Midbrain (tissue), 1 donor: ENCODE measurements at regions not wholly inside any gene's neighbourhood (a gene's known extent, or its start where the extent isn't known, plus 50 kb on each side); places are given as distances from the start of the nearest gene placed in this dataset.
"Not testable (repeated sequence)": the region's sequence is repeated elsewhere in the genome, so short reads cannot be mapped to it uniquely, and the experiment has no call there.

Experiments used
- DNase-seq: peaks from one replicate; lab custom pipeline; 2025; lab: John Stamatoyannopoulos, UW

DNA sequence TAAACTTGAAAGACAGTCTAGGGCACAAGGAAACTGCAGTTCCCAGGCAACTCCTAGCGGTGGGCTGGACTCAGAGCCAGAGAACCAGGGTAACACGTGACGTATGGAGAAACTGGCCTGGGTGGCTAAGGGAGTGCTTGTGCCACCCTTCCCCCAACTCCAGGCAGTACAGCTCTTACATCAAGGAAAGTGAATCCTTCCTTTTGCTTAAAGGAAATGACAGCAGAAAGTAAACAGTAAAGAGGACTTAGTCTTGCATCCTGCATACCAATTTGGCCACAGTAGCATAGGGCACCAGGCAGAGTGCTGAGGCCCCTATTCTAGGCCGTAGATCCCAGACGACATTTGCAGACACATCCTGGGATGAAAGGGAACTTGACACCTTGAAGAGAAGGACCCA lies 322.8 kb downstream of the CD109 start:
- no peak for DNase-seq

DNA sequence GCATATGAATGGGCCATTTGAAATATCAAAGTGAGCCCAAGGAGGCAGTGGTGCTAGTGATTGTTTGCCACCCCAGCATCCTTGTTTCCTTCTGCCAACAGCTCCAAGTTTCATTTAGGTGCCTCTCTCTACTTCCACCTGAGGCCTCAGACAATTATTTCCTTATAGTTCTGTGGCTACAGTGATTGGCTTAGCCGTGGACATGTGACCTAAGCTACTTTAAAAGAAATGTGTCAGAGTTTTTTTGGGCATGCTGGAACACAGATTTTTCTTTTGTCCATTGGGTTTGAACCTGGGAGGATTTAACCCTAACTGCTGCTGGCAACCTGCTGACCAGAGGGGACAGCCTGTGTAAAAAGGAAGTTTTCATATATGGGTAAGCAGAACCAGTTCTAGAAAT lies 319.4 kb downstream of the CD109 start:
- DNase-seq = no peak

DNA sequence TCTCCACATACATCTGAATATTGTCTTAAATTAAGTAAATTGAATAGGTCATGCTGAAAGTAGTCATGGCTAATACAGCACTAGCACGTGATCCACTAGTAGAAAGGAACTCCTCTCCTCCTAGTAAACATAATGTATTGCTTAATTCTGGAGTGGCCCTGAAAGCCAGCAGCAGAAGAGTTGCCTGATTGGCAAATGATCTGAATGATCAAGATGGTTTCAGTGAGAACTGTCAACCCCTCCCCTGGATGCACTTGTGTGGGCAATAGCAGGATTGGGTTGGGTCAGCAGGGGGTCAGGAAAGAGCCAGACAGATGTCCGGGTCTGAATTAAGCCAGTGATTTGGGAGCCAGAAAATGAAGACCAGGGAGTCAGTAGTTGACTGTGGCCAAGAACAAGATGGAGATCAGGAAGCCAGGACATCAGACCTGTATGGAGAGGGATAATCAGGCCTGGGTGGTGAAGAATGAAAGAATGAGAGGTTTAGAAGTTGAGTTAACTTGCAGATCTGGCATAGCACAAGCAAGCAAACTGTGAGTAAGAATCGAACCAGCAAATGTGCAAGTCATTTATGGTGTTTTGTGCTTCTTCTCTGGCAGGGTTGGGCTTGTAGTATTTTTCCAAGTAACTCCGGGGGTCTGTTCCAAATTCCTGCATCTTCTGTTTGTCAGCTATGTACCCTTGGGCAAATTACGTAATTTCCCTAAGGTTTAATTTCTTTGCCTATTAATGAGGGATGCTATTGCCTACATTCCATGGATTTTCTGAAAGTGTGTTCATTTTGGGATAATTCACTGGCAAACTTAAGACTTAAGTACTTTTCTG lies 304.9 kb downstream of the CD109 start:
- DNase-seq = no peak

GRCh38 chr6:73990609-73991238 lies 294.7 kb downstream of the CD109 start:
- not testable (repeated sequence) for DNase-seq

DNA sequence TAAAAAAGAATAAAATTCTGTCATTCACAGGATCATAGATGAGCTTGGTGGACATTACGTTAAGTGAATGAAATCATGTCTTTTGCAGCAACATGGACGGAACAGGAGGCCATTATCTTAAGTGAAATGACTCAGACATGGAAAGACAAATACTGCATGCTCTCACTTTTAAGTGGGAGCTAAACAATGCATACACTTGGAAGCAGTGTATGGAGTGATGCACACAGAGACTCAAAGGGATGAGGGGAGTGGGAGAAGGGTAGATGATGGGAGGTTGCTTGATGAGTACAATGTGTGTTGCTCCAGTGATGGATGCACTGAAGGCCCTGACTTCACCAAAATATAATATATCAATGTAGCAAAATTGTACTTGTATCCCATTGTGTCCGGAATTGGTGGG lies 293.4 kb downstream of the CD109 start:
- no peak for DNase-seq

- DNase-seq = no peak
Measured at GRCh38 chr6:73985891-73986290, 289.9 kb downstream of the CD109 start.

GRCh38 chr6:73984571-73985210 lies 288.7 kb downstream of the CD109 start:
- DNase-seq = no peak

DNA sequence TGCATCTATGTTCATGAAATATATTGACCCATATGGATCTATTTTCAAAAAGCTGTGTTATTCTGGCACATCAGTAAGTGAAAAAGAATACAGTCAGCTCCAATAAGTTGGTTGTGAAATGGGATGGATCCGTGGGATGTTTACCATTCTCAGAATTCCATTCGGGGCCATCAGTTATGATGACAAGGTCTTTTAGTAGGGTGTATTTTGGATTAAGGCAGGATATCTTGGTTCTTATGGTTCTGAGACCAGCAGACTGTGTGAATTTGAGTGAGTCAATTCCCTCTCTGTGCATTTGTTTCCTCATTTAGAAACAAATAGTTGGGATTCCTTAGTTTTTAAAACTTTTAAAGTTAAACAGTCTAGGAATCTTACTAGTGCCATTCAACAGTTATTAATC lies 287.4 kb downstream of the CD109 start:
- DNase-seq = no peak

- no peak for DNase-seq
Measured at GRCh38 chr6:73980096-73980495, 284.1 kb downstream of the CD109 start.

- no peak for DNase-seq
Measured at GRCh38 chr6:73978330-73978729, 282.3 kb downstream of the CD109 start.

GRCh38 chr6:73972518-73972917 lies 276.5 kb downstream of the CD109 start:
- DNase-seq = not testable (repeated sequence)

DNA sequence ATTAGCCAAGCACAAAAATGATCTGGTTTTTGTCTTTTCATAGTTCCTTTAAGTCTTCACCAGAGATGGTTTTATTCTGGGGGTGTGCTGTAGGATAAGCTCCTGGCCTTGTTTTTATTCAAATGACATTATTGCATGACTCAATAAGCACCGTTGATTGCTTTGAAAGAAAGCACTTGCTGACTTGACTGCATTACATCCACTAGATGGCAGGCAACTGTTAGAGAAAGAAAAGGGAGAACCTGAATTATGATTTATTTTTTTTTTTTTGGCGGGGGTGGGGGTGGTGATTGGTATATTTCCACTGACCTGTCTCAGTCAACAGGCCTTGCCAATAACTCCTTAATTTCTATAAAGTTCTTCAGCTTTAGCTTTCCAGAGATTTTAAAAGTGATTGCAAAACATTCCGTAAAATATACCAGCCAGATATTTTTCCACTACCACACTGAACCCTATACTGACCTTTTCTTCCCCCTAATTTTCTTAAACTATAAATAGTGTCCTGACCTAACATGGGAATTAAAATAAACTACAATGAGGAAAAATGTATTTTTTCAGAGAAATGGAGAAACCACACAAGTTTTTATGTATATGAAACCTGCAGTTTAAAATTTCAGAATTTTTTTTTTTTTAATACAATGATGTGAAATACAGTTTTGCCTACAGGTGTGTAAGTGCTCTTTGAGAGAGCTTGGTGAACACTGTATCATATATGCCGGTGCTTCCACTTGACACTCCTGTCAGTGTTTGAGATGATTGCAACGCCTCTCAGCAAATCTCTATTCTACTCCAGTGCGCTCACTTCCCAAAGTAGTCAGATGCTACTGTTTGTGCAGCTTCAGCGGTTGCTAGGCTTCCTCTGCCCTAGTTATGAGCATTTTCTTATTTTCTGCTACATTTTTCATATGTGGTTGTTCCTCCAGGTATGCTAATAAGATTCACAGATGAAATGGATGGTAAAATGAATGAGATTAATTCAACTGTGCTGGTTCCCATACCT lies 274.3 kb downstream of the CD109 start:
- DNase-seq = peak; percentile 9

GRCh38 chr6:73968221-73968757 lies 272.3 kb downstream of the CD109 start:
- DNase-seq = no peak

GRCh38 chr6:73965539-73966029 lies 269.6 kb downstream of the CD109 start:
- no peak for DNase-seq

DNA sequence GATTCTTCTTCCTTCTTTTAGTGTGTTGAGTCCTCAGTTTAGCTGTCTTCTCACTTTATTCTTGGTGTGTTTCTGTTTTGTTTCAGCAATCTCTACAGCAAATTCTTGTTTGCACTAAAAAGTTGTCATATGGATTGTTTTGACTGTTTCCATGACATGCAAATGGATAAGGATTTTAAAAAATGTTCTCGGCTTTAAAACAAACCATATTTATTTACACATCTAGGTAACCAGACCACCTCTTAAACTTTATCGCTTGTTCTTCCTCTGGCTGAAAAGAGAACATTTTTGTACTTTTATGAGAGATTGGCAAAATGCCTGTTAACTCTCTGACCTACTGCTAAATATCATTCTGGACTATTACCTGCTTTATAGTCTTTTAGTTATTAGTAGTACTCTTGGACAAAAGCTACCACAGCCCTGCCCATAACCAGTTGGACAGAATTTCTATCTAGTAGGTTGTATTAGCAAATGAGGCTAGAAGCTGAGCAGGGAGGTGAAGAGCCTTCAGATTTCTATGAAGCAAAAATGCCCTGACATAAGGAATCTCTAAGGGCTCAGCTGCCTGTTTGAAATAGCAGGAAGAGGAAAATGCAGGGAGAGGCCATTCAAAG lies 268.3 kb downstream of the CD109 start:
- no peak for DNase-seq

DNA sequence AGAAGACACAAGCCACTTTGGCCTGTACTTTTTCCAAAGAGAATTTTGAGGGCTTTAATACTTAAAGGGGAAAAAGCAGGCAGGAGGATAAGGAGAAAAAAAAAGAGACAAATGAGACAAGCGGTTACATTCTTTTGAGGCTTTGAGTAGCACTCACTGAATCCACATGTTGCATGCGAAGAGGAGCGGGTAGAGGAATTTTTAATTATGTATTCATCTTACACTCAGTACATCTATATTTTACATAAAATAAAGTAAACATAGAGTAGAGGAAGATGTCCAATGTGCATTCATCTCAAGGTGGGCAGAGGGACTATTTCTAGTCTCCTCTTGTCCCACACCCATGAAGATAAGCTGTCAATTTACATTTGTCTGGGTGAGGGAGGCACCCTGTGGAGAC lies 266.9 kb downstream of the CD109 start:
- DNase-seq = no peak

- no peak for DNase-seq
Measured at GRCh38 chr6:73956305-73956704, 260.3 kb downstream of the CD109 start.

- no peak for DNase-seq
Measured at GRCh38 chr6:73955800-73956199, 259.8 kb downstream of the CD109 start.

DNA sequence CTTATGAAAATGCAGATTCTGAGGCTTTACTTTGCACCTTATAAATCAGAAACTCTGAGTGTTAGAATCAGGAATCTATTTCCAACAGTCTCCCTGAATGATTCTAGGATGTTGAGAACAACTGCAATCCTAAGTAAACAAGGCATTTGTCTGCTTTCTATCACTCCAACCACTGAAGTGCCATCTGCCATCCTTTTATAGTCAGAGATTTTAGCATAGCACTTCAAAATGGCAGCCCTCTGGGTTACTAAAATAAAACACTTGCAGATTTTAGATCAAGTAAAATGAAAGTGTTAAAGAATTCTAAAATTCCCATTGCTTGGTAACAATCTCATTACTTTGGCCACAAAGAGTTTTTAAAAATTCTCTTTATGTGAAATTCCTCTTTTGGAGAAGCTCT lies 258.9 kb downstream of the CD109 start:
- no peak for DNase-seq

DNA sequence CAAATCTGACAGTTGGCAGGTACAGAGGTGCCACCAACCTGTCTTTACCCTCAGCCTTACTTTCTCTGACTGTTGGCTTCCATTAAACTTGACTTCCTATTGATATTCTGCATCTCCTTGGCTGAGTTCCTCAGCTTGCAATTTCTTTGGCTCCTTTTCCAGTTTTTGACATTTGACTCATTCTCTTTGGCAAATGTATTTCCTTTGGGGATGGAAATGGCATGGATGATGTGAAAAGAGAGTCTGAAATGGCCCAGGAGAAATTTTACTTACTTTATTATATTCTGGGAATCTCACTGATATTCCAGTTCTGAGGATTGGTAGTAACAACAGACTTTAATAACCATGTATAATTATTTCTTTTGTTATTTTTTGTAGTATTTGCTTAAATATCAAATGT lies 255.2 kb downstream of the CD109 start:
- DNase-seq = no peak
